ENCODE measurements at regions not wholly inside any gene's neighbourhood (a gene's known extent, or its start where the extent isn't known, plus 50 kb on each side); places are given as distances from the start of the nearest gene placed in this dataset.

DNA sequence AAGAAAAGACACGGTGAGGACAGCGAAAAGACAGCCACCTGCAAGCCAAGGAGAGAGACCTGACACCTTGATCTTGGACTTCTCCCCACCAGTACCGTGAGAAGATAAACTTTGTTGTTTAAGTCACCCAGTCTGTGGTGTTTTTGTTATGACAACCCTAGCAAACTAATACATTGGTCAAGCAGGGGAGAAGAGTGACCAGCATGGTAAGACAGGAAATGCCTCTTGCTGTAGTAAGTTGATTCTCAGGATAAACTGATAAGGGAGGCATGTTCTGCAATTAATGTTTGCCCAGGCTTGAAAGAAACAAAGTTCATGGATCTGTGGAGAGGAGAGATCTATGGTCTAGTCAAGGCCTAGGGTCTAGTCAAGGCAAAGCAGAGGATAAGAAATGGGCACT is 801.2 kb downstream of the MAT2B start:
- TF ChIP-seq RAD21 (IDR thresholded peaks at IDR 0.05; ENCODE audit: insufficient read depth, low read depth, low read length) (no peak), JUND (IDR thresholded peaks at IDR 0.05; ENCODE audit: low read depth, low read length) (no peak), SMARCA5 (IDR thresholded peaks at IDR 0.05) (no peak), HCFC1 (IDR thresholded peaks at IDR 0.05; ENCODE audit: low read length) (no peak), SRF (IDR thresholded peaks at IDR 0.05; ENCODE audit: low read depth in 2 of 2, low read length in 2 of 2) (no peak)
- TF ChIP-seq, protein P1, sequence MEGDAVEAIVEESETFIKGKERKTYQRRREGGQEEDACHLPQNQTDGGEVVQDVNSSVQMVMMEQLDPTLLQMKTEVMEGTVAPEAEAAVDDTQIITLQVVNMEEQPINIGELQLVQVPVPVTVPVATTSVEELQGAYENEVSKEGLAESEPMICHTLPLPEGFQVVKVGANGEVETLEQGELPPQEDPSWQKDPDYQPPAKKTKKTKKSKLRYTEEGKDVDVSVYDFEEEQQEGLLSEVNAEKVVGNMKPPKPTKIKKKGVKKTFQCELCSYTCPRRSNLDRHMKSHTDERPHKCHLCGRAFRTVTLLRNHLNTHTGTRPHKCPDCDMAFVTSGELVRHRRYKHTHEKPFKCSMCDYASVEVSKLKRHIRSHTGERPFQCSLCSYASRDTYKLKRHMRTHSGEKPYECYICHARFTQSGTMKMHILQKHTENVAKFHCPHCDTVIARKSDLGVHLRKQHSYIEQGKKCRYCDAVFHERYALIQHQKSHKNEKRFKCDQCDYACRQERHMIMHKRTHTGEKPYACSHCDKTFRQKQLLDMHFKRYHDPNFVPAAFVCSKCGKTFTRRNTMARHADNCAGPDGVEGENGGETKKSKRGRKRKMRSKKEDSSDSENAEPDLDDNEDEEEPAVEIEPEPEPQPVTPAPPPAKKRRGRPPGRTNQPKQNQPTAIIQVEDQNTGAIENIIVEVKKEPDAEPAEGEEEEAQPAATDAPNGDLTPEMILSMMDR (IDR thresholded peaks at IDR 0.05 in 2 of 3, conservative IDR thresholded peaks at IDR 0.05 in 1 of 3; ENCODE audit: control insufficient read depth in 2 of 3, extremely low read depth in 1 of 3, insufficient read depth in 1 of 3, low read depth in 3 of 3, low read length in 3 of 3), result no peak
- TF ChIP-seq, protein P2, sequence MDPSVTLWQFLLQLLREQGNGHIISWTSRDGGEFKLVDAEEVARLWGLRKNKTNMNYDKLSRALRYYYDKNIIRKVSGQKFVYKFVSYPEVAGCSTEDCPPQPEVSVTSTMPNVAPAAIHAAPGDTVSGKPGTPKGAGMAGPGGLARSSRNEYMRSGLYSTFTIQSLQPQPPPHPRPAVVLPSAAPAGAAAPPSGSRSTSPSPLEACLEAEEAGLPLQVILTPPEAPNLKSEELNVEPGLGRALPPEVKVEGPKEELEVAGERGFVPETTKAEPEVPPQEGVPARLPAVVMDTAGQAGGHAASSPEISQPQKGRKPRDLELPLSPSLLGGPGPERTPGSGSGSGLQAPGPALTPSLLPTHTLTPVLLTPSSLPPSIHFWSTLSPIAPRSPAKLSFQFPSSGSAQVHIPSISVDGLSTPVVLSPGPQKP (IDR thresholded peaks at IDR 0.05; ENCODE audit: low read depth, low read length), result no peak

All from GM12878 (cell line).